PC-9 (cell line): ENCODE measurements at regions not wholly inside any gene's neighbourhood (a gene's known extent, or its start where the extent isn't known, plus 50 kb on each side); places are given as distances from the start of the nearest gene placed in this dataset.
"Not testable (repeated sequence)": the region's sequence is repeated elsewhere in the genome, so short reads cannot be mapped to it uniquely, and the experiment has no call there.

Experiments used
- CTCF ChIP-seq: fragments of 200-600 bp; sonication (generic); conservative IDR thresholded peaks from 2 replicates; pipeline ENCODE4 v1.6.1; 2017; ENCODE audit warnings: mixed run types, antibody characterized with exemption, mild to moderate bottlenecking, moderate library complexity
- EZH2 ChIP-seq: fragments of 200-600 bp; sonication (generic); IDR thresholded peaks from 2 replicates; pipeline ENCODE4 v1.8.0; 2017; ENCODE audit warnings: antibody characterized with exemption, low read depth

- not testable (repeated sequence) for TF ChIP-seq CTCF, EZH2
Measured at GRCh38 chr4:115178687-115179086, 65.3 kb upstream of the NDST4 start.
